MM.1S (cell line): ENCODE measurements at regions not wholly inside any gene's neighbourhood (a gene's known extent, or its start where the extent isn't known, plus 50 kb on each side); places are given as distances from the start of the nearest gene placed in this dataset.

ENCODE experiments used
- EZH2 ChIP-seq: fragments of 300-600 bp; sonication (generic); optimal IDR thresholded peaks from 2 replicates; pipeline ENCODE3; 2017; ENCODE audit warnings: low read depth, mild to moderate bottlenecking, antibody characterized with exemption, low read length, mixed read lengths
- EZH2phosphoT487 ChIP-seq: fragments of 300-600 bp; sonication (generic); IDR thresholded peaks from 2 replicates; pipeline ENCODE4 v1.6.1; 2018; ENCODE audit warnings: antibody characterized with exemption, low read length
- TF ChIP-seq, protein P1 (sequence below): fragments of 300-600 bp; sonication (generic); IDR thresholded peaks from 2 replicates; pipeline ENCODE4 v1.5.1; 2016; ENCODE audit warnings: antibody characterized with exemption, low read length, mixed read lengths

DNA sequence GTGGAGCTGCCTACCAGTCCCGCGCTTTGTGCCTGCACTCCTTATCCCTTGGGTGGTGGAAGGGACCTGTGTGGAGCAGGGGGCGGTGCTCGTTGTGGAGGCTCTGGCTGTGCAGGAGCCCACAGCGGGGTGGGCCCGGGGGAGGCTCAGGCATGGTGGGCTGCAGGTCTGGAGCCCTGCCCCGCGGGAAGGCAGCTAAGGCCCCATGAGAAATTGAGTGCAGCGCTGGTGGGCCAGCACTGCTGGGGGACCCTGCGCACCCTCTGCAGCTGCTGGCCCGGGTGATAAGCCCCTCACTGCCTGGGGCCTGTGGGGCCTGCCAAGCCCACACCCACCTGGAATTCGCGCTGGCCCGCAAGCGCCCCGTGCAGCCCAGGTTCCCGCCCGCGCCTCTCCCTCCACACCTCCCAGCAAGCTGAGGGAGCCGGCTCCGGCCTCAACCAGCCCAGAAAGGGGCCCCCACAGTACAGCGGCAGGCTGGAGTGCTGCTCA lies 859.6 kb upstream of the KCND2 start:
- TF ChIP-seq, protein P1, sequence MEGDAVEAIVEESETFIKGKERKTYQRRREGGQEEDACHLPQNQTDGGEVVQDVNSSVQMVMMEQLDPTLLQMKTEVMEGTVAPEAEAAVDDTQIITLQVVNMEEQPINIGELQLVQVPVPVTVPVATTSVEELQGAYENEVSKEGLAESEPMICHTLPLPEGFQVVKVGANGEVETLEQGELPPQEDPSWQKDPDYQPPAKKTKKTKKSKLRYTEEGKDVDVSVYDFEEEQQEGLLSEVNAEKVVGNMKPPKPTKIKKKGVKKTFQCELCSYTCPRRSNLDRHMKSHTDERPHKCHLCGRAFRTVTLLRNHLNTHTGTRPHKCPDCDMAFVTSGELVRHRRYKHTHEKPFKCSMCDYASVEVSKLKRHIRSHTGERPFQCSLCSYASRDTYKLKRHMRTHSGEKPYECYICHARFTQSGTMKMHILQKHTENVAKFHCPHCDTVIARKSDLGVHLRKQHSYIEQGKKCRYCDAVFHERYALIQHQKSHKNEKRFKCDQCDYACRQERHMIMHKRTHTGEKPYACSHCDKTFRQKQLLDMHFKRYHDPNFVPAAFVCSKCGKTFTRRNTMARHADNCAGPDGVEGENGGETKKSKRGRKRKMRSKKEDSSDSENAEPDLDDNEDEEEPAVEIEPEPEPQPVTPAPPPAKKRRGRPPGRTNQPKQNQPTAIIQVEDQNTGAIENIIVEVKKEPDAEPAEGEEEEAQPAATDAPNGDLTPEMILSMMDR, result no peak
- TF ChIP-seq EZH2, result no peak
- TF ChIP-seq EZH2phosphoT487, result no peak
